RWPE1 (cell line): ENCODE measurements at regions not wholly inside any gene's neighbourhood (a gene's known extent, or its start where the extent isn't known, plus 50 kb on each side); places are given as distances from the start of the nearest gene placed in this dataset.

ENCODE experiments used
- CTCF ChIA-PET: fragments of 350-600 bp; sonication (Branson Sonifier 250); formaldehyde crosslinking; extraction: SDS; loops from one replicate; lab custom pipeline; 2021; lab: Yijun Ruan, JAX
- POLR2A ChIA-PET: fragments of 400-600 bp; formaldehyde crosslinking; extraction: SDS; loops from one replicate; lab custom pipeline; 2020; ENCODE audit warnings: antibody characterized with exemption; ENCODE audit not compliant: low non-redundant PET; lab: Yijun Ruan, JAX
- DNase-seq: peaks from one replicate; pipeline ENCODE4 v3.0.0; 2012; ENCODE audit warnings: low spot score
- H3K27ac ChIP-seq: fragments of 450-650 bp; 2 replicates; pipeline ENCODE4 v1.5.1; 2017
- TF ChIP-seq, protein P1 (sequence below): fragments of 450-650 bp; conservative IDR thresholded peaks from 2 replicates; pipeline ENCODE4 v1.5.1; 2017; ENCODE audit warnings: low read depth, mild to moderate bottlenecking

DNA sequence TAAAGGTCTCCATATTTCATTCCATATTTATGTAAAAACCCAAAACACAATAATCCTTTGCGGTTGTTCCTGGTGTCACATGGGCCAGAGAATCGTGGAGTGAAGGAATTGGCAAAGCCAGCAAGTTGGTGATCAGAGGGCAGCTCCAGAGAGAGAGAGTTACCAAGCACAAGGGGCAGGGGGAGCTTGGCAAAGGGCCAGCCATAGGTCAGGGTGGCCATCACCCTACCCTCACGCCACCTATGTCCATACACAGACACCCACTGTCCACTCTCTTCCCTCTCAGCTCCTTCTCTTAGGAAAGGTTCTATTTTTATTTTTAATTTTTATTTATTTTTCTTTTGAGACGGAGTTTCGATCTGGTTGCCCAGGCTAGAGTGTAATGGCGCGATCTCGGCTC lies 163.2 kb upstream of the JARID2 start:
- no peak for DNase-seq
- TF ChIP-seq, protein P1, sequence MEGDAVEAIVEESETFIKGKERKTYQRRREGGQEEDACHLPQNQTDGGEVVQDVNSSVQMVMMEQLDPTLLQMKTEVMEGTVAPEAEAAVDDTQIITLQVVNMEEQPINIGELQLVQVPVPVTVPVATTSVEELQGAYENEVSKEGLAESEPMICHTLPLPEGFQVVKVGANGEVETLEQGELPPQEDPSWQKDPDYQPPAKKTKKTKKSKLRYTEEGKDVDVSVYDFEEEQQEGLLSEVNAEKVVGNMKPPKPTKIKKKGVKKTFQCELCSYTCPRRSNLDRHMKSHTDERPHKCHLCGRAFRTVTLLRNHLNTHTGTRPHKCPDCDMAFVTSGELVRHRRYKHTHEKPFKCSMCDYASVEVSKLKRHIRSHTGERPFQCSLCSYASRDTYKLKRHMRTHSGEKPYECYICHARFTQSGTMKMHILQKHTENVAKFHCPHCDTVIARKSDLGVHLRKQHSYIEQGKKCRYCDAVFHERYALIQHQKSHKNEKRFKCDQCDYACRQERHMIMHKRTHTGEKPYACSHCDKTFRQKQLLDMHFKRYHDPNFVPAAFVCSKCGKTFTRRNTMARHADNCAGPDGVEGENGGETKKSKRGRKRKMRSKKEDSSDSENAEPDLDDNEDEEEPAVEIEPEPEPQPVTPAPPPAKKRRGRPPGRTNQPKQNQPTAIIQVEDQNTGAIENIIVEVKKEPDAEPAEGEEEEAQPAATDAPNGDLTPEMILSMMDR: no peak
- ChIA-PET CTCF (interaction anchor here (0.6 kb wide), 1 partner anchor 1152 kb away, joined by 3 read pairs; no protein-coding TSS in a partner anchor), POLR2A (no interaction called here)
- H3K27ac ChIP-seq: no peak overlapping the region

GRCh38 chr6:15086348-15087158 lies 159.3 kb upstream of the JARID2 start:
- TF ChIP-seq, protein P1: no peak
- ChIA-PET POLR2A (no interaction called here), CTCF (no interaction called here)
- no peak overlapping the region for H3K27ac ChIP-seq
- DNase-seq: no peak

- ChIA-PET POLR2A (no interaction called here), CTCF (no interaction called here)
- DNase-seq: no peak
- TF ChIP-seq, protein P1: no peak
- H3K27ac ChIP-seq: no peak overlapping the region
Measured at GRCh38 chr6:15087186-15087589, 158.7 kb upstream of the JARID2 start.

- DNase-seq: no peak
- ChIA-PET POLR2A (no interaction called here), CTCF (no interaction called here)
- H3K27ac ChIP-seq: no peak overlapping the region
- TF ChIP-seq, protein P1: no peak
Measured at GRCh38 chr6:15088904-15089568, 156.8 kb upstream of the JARID2 start.

- TF ChIP-seq, protein P1: no peak
- POLR2A ChIA-PET: interaction anchor here (0.5 kb wide), 1 partner anchor 29 kb away, joined by 3 read pairs; no protein-coding TSS in a partner anchor
- CTCF ChIA-PET: no interaction called here
- DNase-seq: no peak
- no peak overlapping the region for H3K27ac ChIP-seq
Measured at GRCh38 chr6:15089569-15090144, 156.2 kb upstream of the JARID2 start.

DNA sequence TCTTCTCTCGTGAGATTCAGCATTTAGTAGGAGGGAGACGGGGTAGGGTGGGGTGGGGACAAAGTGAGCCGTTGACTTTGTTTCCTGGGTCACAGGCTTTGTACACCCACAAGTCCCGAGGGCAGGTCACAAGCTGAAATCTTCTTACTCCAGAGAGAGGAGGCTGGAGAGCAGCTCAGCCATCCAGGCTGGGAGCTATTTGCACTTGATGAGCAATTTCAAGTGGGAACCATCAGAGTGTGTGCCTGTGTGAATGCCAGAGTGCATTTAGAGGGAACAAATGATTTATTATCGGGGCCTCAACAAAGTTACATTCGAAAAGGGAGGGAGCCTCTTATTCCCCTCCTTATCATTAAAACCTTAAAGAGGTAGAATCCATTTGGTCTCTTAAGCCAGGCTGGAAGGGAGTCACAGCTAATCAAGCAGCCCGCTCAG lies 155.7 kb upstream of the JARID2 start:
- ChIA-PET POLR2A (interaction anchor here (0.5 kb wide), 1 partner anchor 29 kb away, joined by 3 read pairs; no protein-coding TSS in a partner anchor), CTCF (no interaction called here)
- TF ChIP-seq, protein P1: no peak
- no peak overlapping the region for H3K27ac ChIP-seq
- DNase-seq: no peak
